Mononuclear cell (primary cell): ENCODE measurements at regions not wholly inside any gene's neighbourhood (a gene's known extent, or its start where the extent isn't known, plus 50 kb on each side); places are given as distances from the start of the nearest gene placed in this dataset.

Experiments used
- H3K27me3 ChIP-seq: 2 replicates; pipeline ENCODE4 v1.6.0; 2011; ENCODE audit warnings: low read length, control low read depth; ENCODE audit not compliant: insufficient read depth
- H3K4me1 ChIP-seq: 2 replicates; pipeline ENCODE4 v1.5.1; 2011; ENCODE audit warnings: mild to moderate bottlenecking, low read length, control low read depth; ENCODE audit not compliant: insufficient read depth
- H3K4me3 ChIP-seq: 2 replicates; pipeline ENCODE4 v1.5.1; 2011; ENCODE audit warnings: mild to moderate bottlenecking, low read length, moderate library complexity
- H3K9me3 ChIP-seq: 2 replicates; pipeline ENCODE4 v1.5.1; 2011; ENCODE audit warnings: low read depth, mild to moderate bottlenecking, control low read depth, low read length

DNA sequence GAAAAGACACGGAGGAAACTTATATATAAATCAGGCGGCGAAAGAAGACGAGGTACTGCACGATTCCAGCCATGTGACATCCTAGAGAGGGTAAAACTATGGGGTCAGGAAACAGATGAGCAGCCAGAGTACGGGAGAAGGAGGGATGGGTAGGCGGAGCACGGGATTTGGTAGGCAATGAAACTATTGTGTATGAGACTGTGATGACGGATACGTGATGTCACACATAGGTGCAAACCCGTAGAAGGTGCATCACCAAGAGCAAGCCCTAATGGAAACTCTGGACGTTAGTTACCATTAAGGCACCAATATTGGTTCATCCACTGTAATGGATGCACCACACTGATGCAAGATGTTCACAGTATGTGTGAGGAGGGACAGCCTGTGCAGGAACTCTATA is 93.8 kb upstream of the MGMT start:
- Histone ChIP-seq H3K9me3 (no peaks in the 10 kb centered on the region), H3K4me1 (no peaks in the 10 kb centered on the region), H3K27me3 (peaks cover 18% of the 10 kb centered on the region), H3K4me3 (no peak overlapping the region)

- no peaks in the 10 kb centered on the region for H3K9me3 ChIP-seq
- H3K4me1 ChIP-seq = no peaks in the 10 kb centered on the region
- peaks cover 18% of the 10 kb centered on the region for H3K27me3 ChIP-seq
- H3K4me3 ChIP-seq = no peak overlapping the region
Measured at GRCh38 chr10:129373718-129374117, 93.3 kb upstream of the MGMT start.

- peaks cover 18% of the 10 kb centered on the region for H3K27me3 ChIP-seq
- no peak overlapping the region for H3K4me3 ChIP-seq
- no peaks in the 10 kb centered on the region for H3K9me3 ChIP-seq
- no peaks in the 10 kb centered on the region for H3K4me1 ChIP-seq
Measured at GRCh38 chr10:129375171-129375570, 91.9 kb upstream of the MGMT start.

GRCh38 chr10:129375912-129376311 is 91.1 kb upstream of the MGMT start:
- Histone ChIP-seq H3K4me1 (no peaks in the 10 kb centered on the region), H3K9me3 (no peaks in the 10 kb centered on the region), H3K27me3 (peaks cover 16% of the 10 kb centered on the region), H3K4me3 (no peak overlapping the region)

DNA sequence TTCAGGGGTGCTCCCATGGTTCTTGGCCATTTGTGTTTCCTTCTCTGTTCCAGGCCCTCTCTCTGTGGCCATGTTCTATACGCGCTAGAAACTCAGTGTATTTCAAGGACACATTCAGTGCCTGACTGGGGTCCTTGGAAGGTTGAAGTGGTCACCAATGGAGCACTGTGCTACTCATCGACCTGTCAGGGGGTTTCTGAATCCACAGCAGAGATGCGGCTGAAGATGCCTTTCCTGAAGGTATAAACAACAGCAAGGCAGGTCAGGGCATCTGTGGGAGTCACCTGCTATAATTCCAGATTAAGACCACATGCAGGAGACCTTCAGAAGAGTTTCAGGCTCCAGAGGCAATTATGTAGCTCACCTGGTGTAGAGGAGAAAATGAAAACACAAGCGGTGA is 86.8 kb upstream of the MGMT start:
- Histone ChIP-seq H3K9me3 (no peaks in the 10 kb centered on the region), H3K4me1 (no peaks in the 10 kb centered on the region), H3K4me3 (no peak overlapping the region), H3K27me3 (no peaks in the 10 kb centered on the region)

- Histone ChIP-seq H3K9me3 (no peaks in the 10 kb centered on the region), H3K27me3 (no peaks in the 10 kb centered on the region), H3K4me3 (no peak overlapping the region), H3K4me1 (no peaks in the 10 kb centered on the region)
Measured at GRCh38 chr10:129381741-129382140, 85.3 kb upstream of the MGMT start.

DNA sequence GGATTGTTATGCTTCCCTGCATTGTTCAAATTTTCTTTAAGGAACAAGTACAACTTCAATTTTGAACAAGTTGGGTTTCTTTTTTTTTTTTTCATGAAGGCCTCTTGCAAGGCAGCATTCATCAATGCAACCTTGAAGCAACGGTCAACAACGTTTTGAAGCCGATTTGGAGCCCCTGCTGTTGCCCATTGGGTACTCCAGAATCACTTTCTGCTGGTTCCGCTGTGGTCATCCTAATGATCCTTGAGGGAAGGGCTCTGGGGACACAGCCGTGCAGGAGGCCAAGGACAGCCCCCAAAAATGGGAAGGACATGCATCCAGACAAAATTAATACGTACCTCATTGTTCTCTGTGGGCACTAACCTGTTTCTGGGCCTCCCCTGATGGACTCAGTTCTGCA is 84.6 kb upstream of the MGMT start:
- H3K4me1 ChIP-seq = no peaks in the 10 kb centered on the region

GRCh38 chr10:129383651-129384050 is 83.4 kb upstream of the MGMT start:
- Histone ChIP-seq H3K4me3 (no peak overlapping the region), H3K9me3 (no peaks in the 10 kb centered on the region), H3K4me1 (no peaks in the 10 kb centered on the region), H3K27me3 (no peaks in the 10 kb centered on the region)

More for the DNA sequence above, 84.6 kb upstream of the MGMT start:
- no peak overlapping the region for H3K4me3 ChIP-seq
- H3K27me3 ChIP-seq = no peaks in the 10 kb centered on the region
- no peaks in the 10 kb centered on the region for H3K9me3 ChIP-seq

DNA sequence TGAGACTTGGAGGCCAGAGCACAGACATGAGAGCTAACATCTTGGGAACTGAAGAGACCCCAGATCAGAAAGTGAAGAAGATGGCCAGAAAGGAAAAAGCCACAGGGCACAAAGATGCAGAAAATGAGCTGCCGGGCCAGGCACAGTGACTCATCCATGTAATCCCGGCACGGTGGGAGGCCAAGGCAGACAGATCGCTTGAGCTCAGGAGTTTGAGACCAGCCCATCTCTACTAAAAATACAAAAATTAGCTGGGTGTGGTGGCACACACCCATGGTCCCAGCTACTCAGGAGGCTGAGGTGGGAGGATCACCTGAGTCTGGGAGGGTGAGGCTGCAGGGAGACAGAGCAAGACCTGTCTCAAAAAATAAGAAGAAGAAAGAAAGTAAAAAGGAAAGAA is 81.4 kb upstream of the MGMT start:
- Histone ChIP-seq H3K27me3 (no peaks in the 10 kb centered on the region), H3K9me3 (no peaks in the 10 kb centered on the region), H3K4me1 (no peaks in the 10 kb centered on the region), H3K4me3 (no peak overlapping the region)

GRCh38 chr10:129386415-129387257 is 80.4 kb upstream of the MGMT start:
- Histone ChIP-seq H3K9me3 (no peaks in the 10 kb centered on the region), H3K27me3 (no peaks in the 10 kb centered on the region), H3K4me3 (no peak overlapping the region), H3K4me1 (no peaks in the 10 kb centered on the region)

- H3K4me3 ChIP-seq = no peak overlapping the region
- H3K4me1 ChIP-seq = no peaks in the 10 kb centered on the region
- H3K27me3 ChIP-seq = no peaks in the 10 kb centered on the region
- H3K9me3 ChIP-seq = no peaks in the 10 kb centered on the region
Measured at GRCh38 chr10:129387258-129387525, 79.8 kb upstream of the MGMT start.

- Histone ChIP-seq H3K27me3 (no peaks in the 10 kb centered on the region), H3K4me1 (no peaks in the 10 kb centered on the region), H3K4me3 (no peak overlapping the region), H3K9me3 (no peaks in the 10 kb centered on the region)
Measured at GRCh38 chr10:129388435-129388834, 78.6 kb upstream of the MGMT start.

DNA sequence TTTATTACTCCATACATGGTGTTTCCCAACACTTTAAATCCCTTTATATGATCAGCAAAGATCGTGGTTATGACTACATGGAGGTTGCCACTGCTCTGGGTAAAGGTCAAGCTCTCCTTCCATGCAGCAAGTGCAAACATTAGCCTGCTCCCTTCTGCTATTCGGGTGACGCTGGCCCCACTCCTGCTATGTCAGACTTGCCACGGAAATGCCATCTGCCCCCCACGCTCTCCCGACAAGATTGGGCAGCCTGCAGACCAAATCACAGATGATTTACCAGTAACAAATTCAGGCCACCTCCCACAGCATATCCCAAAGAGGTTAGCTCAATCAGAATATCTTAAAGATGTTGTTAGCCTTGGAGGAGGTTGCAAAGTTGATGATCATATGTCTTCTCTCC is 77.8 kb upstream of the MGMT start:
- no peak overlapping the region for H3K4me3 ChIP-seq
- no peaks in the 10 kb centered on the region for H3K9me3 ChIP-seq
- H3K27me3 ChIP-seq = no peaks in the 10 kb centered on the region
- no peaks in the 10 kb centered on the region for H3K4me1 ChIP-seq

DNA sequence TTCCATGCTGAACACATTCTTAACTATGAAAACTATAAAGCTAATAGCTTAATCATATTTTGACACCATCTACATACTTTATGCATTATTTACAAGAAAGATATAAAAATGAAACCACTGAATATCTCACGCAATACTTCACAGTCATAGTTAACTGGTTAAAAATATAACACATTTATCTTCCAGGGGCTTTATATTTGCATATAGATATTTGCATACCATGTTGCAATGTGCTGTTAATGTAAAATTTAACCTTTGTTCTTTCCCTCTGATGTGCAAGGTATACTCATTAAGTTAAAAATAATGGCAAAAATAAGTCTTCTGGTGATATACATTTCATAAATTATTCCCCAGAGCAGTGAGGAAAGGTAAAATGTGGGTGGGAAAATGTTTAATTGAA is 76.9 kb upstream of the MGMT start:
- Histone ChIP-seq H3K4me1 (no peaks in the 10 kb centered on the region), H3K27me3 (no peaks in the 10 kb centered on the region), H3K4me3 (no peak overlapping the region), H3K9me3 (no peaks in the 10 kb centered on the region)

- H3K9me3 ChIP-seq = no peaks in the 10 kb centered on the region
- H3K4me3 ChIP-seq = no peak overlapping the region
- no peaks in the 10 kb centered on the region for H3K27me3 ChIP-seq
- H3K4me1 ChIP-seq = no peaks in the 10 kb centered on the region
Measured at GRCh38 chr10:129390726-129391125, 76.3 kb upstream of the MGMT start.

GRCh38 chr10:129391464-129391863 is 75.6 kb upstream of the MGMT start:
- Histone ChIP-seq H3K27me3 (no peaks in the 10 kb centered on the region), H3K4me1 (no peaks in the 10 kb centered on the region), H3K9me3 (no peaks in the 10 kb centered on the region), H3K4me3 (no peak overlapping the region)
